ENCODE measurements at regions not wholly inside any gene's neighbourhood (a gene's known extent, or its start where the extent isn't known, plus 50 kb on each side); places are given as distances from the start of the nearest gene placed in this dataset.

DNA sequence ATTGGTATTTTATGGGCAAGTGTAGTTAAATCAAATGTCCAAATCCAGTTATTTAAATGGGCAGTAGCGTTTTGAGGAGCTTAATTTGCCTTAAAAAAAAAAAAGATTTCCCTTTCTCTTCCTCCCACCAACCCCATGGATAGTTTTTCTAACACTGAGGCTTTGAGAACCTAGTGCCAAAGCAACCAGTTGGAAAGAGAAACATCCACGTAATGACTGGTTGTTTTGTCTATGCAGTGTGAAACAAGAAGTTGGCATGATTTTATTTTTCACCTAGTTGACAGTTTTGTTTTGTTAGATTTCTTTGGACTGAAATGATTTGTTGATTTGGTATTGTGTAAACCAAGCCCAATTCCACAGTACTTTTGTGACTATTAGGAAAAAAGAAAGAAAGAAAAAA lies 170.0 kb downstream of the SOX2 start:
- no peak overlapping the region for H3K4me3 Mint-ChIP-seq

DNA sequence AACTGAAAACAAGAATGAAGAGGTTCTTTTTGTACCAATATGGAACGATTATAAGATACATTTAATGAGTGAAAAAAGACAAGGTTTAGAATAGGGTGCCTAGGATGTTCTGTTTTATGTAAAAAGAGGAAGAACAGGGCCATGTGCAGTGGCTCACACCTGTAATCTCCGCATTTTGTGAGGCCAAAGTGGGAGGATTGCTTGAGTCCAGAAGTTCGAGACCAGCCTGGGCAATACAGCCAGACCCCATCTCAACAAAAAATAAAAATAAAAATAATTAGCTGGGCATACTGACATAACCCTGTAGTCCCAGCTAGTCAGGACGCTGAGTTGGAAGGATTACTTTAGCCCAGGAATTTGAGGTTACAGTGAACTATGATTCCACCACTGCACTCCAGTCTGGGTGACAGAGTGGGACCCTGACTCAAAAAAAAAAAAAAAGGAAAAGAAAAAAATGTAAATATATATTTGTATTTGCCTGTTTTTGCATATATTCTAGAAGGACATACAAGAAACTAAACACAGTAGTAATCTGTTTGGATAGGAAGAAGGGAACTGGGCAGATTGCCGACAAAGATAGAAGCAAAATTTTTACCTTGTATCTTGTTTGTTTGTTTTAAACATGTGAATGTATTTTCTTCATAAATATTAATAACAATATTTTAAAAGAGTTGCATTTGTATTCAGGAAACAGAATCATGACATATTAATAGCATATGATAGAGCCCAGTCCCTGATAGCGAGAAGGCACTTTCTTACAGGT lies 174.3 kb downstream of the SOX2 start:
- H3K4me3 Mint-ChIP-seq: no peak overlapping the region
- intact Hi-C loops (cut with micrococcal nuclease): no loop called here
- no peaks in the 10 kb centered on the region for H3K36me3 Mint-ChIP-seq (ENCODE audit: low read depth)
- no peaks in the 10 kb centered on the region for H3K9me3 Mint-ChIP-seq
- no peaks in the 10 kb centered on the region for H3K27me3 Mint-ChIP-seq
- DNase-seq: no peak
- H3K4me1 Mint-ChIP-seq: no peaks in the 10 kb centered on the region
- no peak overlapping the region for H3K27ac Mint-ChIP-seq

More for the DNA sequence above, 170.0 kb downstream of the SOX2 start:
- Mint-ChIP-seq H3K27me3 (no peaks in the 10 kb centered on the region), H3K36me3 (ENCODE audit: low read depth) (no peaks in the 10 kb centered on the region), H3K9me3 (no peaks in the 10 kb centered on the region), H3K27ac (no peak overlapping the region), H3K4me1 (no peaks in the 10 kb centered on the region)
- intact Hi-C loops (cut with micrococcal nuclease): no loop called here
- DNase-seq: no peak

DNA sequence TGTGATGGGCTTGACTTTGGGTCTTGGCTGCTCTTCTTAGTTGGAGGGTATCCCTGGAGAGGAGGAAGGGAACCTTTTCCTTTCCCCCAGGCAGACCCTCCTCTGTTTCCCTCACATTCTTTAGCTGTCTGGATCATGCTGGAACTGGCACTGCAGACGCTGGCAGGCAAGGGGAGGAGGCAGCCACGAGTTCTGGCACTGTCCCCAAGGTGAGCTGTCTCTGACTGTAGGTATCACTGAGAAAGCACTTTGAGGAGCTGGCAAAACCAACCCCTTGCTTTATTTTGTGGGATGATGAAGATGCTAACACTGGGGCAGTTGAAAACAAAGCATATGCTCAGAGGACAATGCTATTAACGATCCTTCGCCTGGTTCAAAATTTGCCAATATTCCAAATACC lies 175.0 kb downstream of the SOX2 start:
- Mint-ChIP-seq H3K27me3 (no peaks in the 10 kb centered on the region), H3K4me3 (no peak overlapping the region), H3K4me1 (no peaks in the 10 kb centered on the region), H3K9me3 (no peaks in the 10 kb centered on the region), H3K36me3 (ENCODE audit: low read depth) (no peaks in the 10 kb centered on the region), H3K27ac (no peak overlapping the region)
- intact Hi-C loops (cut with micrococcal nuclease): no loop called here
- DNase-seq: no peak

DNA sequence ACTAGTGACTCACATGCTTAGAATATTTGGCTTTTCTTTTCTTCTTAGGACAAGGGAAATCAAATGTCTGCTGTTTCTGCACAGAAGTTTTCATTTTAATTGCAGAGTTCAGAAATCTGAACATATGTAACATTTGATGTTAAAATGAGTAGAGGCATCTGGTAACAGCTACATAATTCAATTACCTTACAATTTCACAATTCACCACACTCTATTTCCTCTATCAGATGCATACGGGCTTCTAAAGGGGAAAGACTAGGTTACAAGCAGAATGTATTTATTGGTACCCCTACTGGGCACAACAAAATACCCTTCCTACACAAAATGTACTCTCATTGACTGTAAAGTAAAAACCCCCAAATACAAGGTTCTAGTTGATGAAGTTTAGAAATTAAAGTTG lies 176.0 kb downstream of the SOX2 start:
- Mint-ChIP-seq H3K36me3 (ENCODE audit: low read depth) (no peaks in the 10 kb centered on the region), H3K27ac (no peak overlapping the region), H3K27me3 (no peaks in the 10 kb centered on the region), H3K9me3 (no peaks in the 10 kb centered on the region), H3K4me1 (no peaks in the 10 kb centered on the region), H3K4me3 (no peak overlapping the region)
- no peak for DNase-seq
- intact Hi-C loops (cut with micrococcal nuclease): no loop called here

DNA sequence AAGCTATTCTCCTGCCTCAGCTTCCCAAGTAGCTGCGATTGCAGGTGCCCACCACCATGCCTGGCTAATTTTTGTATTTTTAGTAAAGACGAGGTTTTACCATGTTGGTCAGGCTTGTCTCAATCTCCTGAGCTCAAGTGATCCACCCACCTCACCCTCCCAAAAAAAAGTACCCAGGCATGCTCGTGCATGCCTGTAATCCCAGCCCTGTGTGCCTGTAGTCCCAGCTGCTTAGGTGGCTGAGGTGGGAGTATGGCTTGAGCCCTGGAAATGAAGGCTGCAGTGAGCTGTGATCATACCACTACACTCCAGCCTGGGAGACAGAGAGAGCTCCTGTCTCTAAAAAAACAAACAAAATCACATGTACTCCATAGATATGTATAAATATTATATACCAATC lies 176.5 kb downstream of the SOX2 start:
- Mint-ChIP-seq H3K27me3 (no peaks in the 10 kb centered on the region), H3K4me3 (no peak overlapping the region), H3K9me3 (no peaks in the 10 kb centered on the region), H3K4me1 (no peaks in the 10 kb centered on the region), H3K27ac (no peak overlapping the region), H3K36me3 (ENCODE audit: low read depth) (no peaks in the 10 kb centered on the region)
- no peak for DNase-seq
- intact Hi-C loops (cut with micrococcal nuclease): no loop called here

DNA sequence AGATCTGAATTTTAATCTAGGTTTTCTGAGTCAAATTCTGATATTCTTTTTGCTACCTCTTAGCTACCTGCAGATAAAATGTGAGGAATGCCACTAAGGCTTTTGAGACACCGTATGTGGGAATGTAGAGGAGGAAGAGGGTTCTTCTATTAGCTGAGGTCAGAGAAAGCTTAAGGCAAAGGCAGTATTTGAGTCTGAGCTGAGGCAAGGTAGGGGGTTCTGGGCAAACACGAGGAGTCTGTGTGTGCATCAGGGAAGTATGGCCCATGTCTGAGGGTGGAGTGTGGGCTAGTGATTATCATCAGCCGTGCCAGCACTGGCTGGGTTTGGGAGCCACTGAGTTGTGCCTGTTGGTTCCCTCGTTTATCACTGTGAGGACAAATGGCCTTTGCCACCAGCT lies 181.1 kb downstream of the SOX2 start:
- Mint-ChIP-seq H3K27ac (no peak overlapping the region), H3K36me3 (ENCODE audit: low read depth) (no peaks in the 10 kb centered on the region), H3K4me3 (no peak overlapping the region), H3K27me3 (no peaks in the 10 kb centered on the region), H3K4me1 (no peaks in the 10 kb centered on the region), H3K9me3 (no peaks in the 10 kb centered on the region)
- DNase-seq: no peak
- intact Hi-C loops (cut with micrococcal nuclease): no loop called here

DNA sequence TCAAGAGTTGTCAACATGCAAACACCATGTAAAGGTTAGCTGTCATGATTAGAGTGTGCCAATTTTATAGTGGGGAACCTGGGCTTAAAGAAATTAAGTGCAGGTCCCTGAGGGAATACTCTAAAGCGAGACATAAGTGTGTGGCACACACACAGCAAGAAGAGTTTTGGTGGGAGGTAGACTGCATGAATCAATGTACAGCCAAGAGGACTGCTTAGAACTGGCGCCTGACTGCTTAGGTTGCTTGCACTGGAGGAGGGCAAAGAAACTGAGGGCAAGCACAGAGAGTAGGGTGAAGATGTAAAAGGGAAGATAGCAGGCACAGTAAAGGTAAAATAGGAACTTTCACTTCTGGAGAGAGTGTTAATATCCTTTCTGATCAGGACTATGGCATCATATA lies 184.9 kb downstream of the SOX2 start:
- no peak for DNase-seq
- intact Hi-C loops (cut with micrococcal nuclease): no loop called here
- Mint-ChIP-seq H3K4me1 (no peaks in the 10 kb centered on the region), H3K9me3 (no peaks in the 10 kb centered on the region), H3K4me3 (no peak overlapping the region), H3K27ac (no peak overlapping the region), H3K36me3 (ENCODE audit: low read depth) (no peaks in the 10 kb centered on the region), H3K27me3 (no peaks in the 10 kb centered on the region)

DNA sequence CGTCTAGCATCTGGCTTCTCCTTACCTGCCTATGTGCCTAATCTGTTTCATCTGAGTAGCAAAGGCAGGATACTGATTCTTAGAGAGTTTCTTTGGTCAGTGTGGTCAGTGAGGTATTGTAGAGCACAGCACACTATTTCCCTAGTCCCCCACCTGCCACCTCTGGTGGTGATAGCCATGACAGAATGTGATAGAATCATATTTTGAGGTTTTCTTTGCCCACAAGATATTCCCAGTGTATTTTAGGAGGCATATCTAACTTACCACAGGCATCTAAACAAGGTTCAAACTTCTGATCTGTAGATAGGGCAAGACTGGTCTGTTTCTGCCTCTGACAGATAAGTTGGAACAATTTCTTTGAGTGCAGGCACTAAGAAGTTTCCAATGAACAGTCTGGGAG lies 188.0 kb downstream of the SOX2 start:
- Mint-ChIP-seq H3K4me3 (no peak overlapping the region), H3K4me1 (no peaks in the 10 kb centered on the region), H3K36me3 (ENCODE audit: low read depth) (no peaks in the 10 kb centered on the region), H3K9me3 (no peaks in the 10 kb centered on the region), H3K27ac (no peak overlapping the region), H3K27me3 (no peaks in the 10 kb centered on the region)
- DNase-seq: no peak
- intact Hi-C loops (cut with micrococcal nuclease): no loop called here

DNA sequence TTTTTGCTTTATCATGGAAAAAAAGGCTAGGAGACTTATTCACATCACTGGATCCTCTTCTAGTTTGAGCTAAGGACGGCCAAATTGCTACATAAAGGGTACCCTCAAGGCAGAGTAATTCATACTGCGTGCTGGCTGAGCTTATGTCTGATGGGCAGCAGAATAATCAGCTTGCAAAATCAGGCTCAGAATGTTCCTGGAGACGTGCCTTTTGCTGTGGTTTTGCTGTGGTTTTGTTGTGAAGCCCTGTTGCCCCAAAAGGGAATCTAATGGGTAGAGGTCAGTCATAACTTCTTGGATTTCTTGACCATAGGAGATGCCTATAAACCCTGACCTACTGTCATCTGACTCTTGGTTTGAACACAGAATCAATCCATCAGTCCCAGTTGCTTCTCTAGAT lies 189.9 kb downstream of the SOX2 start:
- Mint-ChIP-seq H3K9me3 (no peaks in the 10 kb centered on the region), H3K27me3 (no peaks in the 10 kb centered on the region), H3K4me3 (no peak overlapping the region), H3K36me3 (ENCODE audit: low read depth) (no peaks in the 10 kb centered on the region), H3K27ac (no peak overlapping the region), H3K4me1 (no peaks in the 10 kb centered on the region)
- no peak for DNase-seq
- intact Hi-C loops (cut with micrococcal nuclease): no loop called here

DNA sequence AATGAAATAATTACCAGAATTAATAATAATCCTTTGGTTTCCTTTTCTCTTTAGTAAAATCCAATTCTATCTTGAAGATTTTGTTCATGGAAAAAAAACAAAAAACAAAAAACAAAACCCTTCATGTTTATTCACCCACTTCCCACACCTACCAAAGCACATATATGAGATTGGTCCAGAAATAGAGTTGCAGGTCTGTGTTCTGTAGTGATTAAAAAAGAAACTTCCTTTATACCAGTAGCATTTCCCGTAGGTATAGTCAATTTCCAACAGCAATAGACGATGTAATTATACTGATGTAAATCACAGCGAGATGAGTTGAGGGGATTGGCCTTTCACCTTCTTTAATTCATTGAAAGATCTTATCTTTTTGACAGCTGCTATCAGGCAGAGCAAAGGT lies 194.6 kb downstream of the SOX2 start:
- Mint-ChIP-seq H3K27ac (no peak overlapping the region), H3K36me3 (ENCODE audit: low read depth) (no peaks in the 10 kb centered on the region), H3K4me3 (no peak overlapping the region), H3K4me1 (no peaks in the 10 kb centered on the region), H3K27me3 (no peaks in the 10 kb centered on the region), H3K9me3 (no peaks in the 10 kb centered on the region)
- intact Hi-C loops (cut with micrococcal nuclease): no loop called here
- DNase-seq: no peak

DNA sequence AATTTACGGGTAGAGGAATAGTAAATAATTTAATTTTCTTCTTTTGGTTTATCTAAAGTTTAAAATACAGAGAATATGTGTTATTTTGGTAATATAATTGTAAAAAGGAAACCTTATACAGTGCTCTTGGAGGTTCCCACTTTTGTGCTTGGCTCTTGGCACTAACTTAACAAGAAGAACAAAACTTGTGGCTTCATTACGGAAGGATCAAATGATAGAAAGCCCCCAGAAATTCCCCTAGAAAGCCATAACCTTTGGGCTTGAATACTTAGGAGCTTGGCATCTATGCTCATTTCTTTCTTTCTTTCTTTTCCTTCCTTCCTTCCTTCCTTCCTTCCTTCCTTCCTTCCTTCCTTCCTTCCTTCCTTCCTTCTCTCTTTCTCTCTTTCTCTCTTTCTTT lies 197.5 kb downstream of the SOX2 start:
- H3K9me3 Mint-ChIP-seq: no peaks in the 10 kb centered on the region
- no peaks in the 10 kb centered on the region for H3K27me3 Mint-ChIP-seq
- no peak for DNase-seq
- no peak overlapping the region for H3K27ac Mint-ChIP-seq
- H3K4me1 Mint-ChIP-seq: no peaks in the 10 kb centered on the region
- H3K36me3 Mint-ChIP-seq (ENCODE audit: low read depth): no peaks in the 10 kb centered on the region
- intact Hi-C loops (cut with micrococcal nuclease): no loop called here
- no peak overlapping the region for H3K4me3 Mint-ChIP-seq

DNA sequence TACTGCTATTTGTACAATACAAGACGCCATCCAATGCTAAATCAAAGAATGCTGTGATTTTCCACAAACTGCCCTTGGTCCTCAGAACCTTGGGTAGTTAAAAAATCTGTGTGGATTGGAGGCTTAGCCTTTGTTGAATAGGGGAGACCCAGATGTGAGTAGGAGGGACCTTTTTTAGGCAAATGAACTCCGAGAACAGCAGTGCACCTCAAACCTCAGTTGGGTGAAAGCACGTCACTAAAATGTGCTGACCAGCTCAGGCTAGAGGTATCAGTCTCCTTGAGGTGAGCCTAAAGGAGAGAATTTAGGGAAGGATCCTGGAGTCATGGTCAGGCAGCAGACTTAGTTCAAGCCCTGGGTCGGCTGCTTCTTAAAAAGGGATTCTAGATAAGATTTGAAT lies 200.7 kb downstream of the SOX2 start:
- Mint-ChIP-seq H3K27me3 (no peaks in the 10 kb centered on the region), H3K4me1 (no peaks in the 10 kb centered on the region), H3K4me3 (no peak overlapping the region), H3K27ac (no peak overlapping the region), H3K9me3 (no peaks in the 10 kb centered on the region), H3K36me3 (ENCODE audit: low read depth) (no peaks in the 10 kb centered on the region)
- DNase-seq: no peak
- intact Hi-C loops (cut with micrococcal nuclease): no loop called here

DNA sequence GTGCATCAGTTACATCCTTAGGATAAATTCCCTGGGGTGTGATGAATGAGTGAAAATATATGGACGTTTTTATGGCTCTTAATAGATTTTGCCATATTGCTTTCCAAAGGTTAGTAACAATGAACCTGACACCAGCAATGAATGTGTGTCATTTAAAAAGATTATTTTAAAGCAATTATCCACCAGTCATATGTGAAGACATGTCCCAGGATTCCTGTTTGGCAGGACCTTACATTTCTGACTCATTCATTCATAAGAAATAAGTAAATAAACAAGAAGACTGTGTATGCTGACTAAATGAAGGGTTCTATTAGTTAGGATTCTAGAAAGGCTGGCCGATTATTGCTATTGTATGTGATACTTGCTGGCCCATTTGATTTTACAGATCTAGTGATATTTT lies 201.5 kb downstream of the SOX2 start:
- Mint-ChIP-seq H3K27me3 (no peaks in the 10 kb centered on the region), H3K4me3 (no peak overlapping the region), H3K4me1 (no peaks in the 10 kb centered on the region), H3K9me3 (no peaks in the 10 kb centered on the region), H3K36me3 (ENCODE audit: low read depth) (no peaks in the 10 kb centered on the region), H3K27ac (no peak overlapping the region)
- intact Hi-C loops (cut with micrococcal nuclease): no loop called here
- no peak for DNase-seq

DNA sequence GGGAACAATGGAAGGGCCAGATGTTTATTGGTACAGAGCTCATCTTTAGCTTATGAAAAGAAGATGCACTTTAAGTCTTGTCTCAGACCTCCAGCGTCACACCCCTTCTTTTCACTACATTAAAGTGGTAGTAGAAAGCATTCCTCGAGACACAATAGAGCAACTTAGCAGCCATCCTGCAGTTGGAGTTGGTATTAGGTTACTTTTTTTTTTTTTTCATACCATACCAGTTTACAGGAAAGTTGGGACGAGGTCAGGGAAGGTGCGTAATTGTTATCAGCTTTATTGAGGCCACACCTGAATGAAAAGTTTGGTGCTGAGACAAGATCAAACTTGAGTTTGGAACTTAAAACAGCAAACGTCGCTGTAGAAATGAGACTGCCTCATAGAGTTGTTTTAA lies 203.8 kb downstream of the SOX2 start:
- Mint-ChIP-seq H3K4me1 (no peaks in the 10 kb centered on the region), H3K27ac (no peak overlapping the region), H3K9me3 (no peaks in the 10 kb centered on the region), H3K27me3 (no peaks in the 10 kb centered on the region), H3K4me3 (no peak overlapping the region), H3K36me3 (ENCODE audit: low read depth) (no peaks in the 10 kb centered on the region)
- intact Hi-C loops (cut with micrococcal nuclease): no loop called here
- no peak for DNase-seq

DNA sequence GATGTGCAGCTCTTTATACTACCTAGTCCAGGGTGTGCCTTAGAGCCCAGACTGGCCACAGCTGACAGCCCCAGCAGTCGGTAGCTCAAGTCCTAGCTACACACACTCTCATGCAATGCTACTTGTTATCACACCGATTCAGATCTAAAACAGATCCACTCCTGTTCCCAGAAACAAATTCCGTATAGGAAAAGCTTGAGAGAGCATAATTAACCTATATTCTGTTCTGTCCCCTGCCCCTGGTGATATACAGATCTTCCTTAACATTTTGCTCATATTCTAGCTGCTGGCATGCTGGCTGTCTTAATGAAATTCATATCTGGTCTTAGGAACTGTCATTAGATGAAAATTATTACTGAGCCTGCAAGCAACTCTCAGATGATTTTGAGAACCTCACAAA lies 204.3 kb downstream of the SOX2 start:
- intact Hi-C loops (cut with micrococcal nuclease): no loop called here
- no peak for DNase-seq
- Mint-ChIP-seq H3K27ac (no peak overlapping the region), H3K4me1 (no peaks in the 10 kb centered on the region), H3K9me3 (no peaks in the 10 kb centered on the region), H3K36me3 (ENCODE audit: low read depth) (no peaks in the 10 kb centered on the region), H3K4me3 (no peak overlapping the region), H3K27me3 (no peaks in the 10 kb centered on the region)
